Ramos (cell line): ENCODE measurements at regions not wholly inside any gene's neighbourhood (a gene's known extent, or its start where the extent isn't known, plus 50 kb on each side); places are given as distances from the start of the nearest gene placed in this dataset.

Source experiments
- in situ Hi-C: fragments of 300-500 bp; cut with MboI; formaldehyde crosslinking; loops from one replicate; pipeline ENCODE4 v1.14.3; 2022; ENCODE audit warnings: low sequenced_read_pairs; ENCODE audit not compliant: unreplicated experiment

DNA sequence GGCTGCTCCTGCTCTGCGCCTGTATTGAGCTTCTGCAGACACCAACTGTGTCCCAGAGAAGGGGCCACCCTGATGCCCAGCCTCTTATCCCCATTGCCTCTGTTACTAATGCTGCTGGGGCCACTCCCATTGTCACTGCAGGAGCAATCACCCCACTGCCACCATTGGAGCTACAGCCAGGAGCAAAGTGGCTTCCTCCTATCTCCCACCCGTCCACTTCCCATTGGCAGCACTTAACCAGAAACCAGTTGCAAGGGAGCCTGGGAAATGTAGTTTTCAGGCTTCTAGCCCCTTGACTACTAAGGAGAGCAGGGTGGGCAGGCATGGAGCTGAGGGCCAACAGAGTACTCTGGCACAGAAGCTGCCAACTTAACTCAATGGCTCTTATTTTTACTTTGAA lies 55.9 kb upstream of the KLF13 start:
- in situ Hi-C loops = no loop called here

GRCh38 chr15:31271224-31271635 lies 55.4 kb upstream of the KLF13 start:
- in situ Hi-C loops = no loop called here

GRCh38 chr15:31271711-31272557 lies 54.7 kb upstream of the KLF13 start:
- in situ Hi-C loops = no loop called here

GRCh38 chr15:31272558-31273257 lies 53.9 kb upstream of the KLF13 start:
- in situ Hi-C loops = no loop called here

DNA sequence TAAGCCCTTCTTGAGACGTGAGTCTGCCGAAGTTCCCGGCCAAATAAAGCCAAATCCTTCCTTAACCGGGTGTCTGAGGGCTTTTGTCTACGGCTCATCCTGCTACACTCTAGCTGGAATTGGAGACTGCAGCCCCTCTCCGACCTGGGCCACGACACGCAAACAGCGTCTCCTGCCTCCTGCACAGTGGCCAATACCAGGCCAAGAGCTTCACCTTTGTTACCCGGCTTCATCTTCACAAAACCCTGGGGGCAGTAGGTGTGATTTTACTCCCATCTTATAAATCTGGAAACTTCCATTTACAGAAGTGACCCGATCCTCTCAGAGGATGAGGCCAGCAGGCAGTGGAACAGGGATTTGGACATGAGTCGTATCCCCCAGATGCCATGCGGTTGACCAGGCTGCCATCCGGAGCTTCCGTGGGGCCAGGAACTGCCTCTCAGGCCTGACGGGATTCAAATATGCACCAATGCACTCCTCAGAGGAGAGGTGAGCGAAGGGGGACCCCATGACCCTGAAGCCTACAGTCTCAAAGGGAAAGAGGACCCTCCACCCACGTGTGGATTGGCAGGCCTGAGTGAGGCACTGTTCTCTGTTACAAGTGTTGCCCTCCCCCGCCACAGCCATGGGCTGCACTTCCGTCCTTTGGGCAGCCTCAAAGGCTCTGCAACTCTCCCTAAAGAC lies 53.2 kb upstream of the KLF13 start:
- in situ Hi-C loops = no loop called here

- in situ Hi-C loops = no loop called here
These were observed 51.9 kb upstream of the KLF13 start for GRCh38 chr15:31274496-31275330.

DNA sequence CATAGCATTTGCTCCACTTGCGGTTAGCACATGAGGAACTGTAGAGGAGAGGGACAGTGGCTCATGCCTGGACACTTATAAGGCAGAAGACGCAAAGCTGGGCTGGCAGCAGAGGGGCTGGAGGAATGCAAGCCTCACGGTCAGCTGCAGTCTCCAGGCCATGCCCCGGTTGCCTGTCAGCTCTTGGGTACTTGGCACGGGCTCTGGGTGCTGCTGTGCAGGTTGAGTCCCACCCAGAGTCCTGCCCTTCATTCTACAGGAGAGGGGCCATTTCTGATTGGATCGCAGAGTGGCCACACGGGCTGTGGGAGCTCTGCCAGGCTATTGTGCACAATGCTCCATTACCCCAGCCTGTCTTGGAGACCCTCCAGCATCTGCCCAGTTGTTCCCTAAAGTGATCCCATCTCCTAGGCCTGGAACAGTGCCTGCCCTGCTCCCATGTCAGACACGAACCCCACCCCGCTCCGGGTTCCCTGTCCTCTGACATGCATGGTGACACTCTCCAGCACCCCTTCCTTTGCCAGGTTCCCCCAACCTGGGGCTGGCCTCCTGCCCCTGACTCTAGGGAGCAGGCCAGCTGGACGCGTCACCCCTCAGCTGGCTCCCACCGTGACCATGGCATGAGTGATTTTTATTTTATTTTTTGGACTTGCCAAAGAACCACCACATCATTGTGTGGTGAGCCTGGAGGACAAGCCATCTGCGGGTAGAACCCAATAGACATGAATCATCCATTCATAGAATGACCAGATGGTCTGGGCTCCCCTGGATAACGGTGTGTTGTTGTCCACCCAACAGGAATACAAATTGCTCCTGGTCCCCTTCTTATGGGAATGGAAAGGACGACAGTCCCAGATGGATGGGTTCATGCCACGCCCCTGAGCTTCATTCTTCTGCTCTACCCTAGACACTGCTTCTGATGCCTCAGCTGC lies 51.0 kb upstream of the KLF13 start:
- in situ Hi-C loops = no loop called here

GRCh38 chr15:31276596-31277298 lies 49.9 kb upstream of the KLF13 start:
- in situ Hi-C loops = no loop called here
